ENCODE measurements at regions not wholly inside any gene's neighbourhood (a gene's known extent, or its start where the extent isn't known, plus 50 kb on each side); places are given as distances from the start of the nearest gene placed in this dataset.

DNA sequence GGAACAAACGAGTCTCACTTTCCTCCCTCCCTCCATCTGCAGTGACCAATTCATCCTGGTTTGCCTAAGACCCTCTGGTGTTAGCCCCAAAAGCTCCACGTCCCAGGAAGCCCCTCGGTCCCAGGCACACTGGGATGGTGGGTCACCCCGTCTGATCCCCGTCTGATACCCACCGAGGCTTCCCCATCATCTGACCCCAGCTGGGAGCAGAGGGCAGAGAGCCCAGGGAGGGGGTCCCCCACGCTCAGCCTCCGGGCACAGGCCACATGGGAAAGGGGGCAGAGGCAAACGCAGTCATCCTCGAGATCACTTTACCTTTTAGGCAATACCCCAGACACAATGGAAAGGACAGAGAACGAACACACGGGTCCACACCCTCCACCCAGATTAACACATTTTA, 291.6 kb upstream of the PPP2R2D start:
- H3K27ac ChIP-seq (ENCODE audit: low read depth, low read length), result no peak overlapping the region
- no peaks in the 10 kb centered on the region for H3K27me3 ChIP-seq (ENCODE audit: control insufficient read depth, insufficient read depth, low read length)
- H3K4me1 ChIP-seq (ENCODE audit: control insufficient read depth, insufficient read depth, low read length), result no peaks in the 10 kb centered on the region
- H3K4me3 ChIP-seq (ENCODE audit: low read length), result no peak overlapping the region
- H3K9ac ChIP-seq (ENCODE audit: low read length), result no peak overlapping the region
- H3K36me3 ChIP-seq (ENCODE audit: control insufficient read depth, insufficient read depth, low read length), result no peaks in the 10 kb centered on the region

GRCh38 chr10:131615150-131615549, 285.7 kb upstream of the PPP2R2D start:
- Histone ChIP-seq H3K4me1 (ENCODE audit: control insufficient read depth, insufficient read depth, low read length) (no peaks in the 10 kb centered on the region), H3K27ac (ENCODE audit: low read depth, low read length) (no peak overlapping the region), H3K4me3 (ENCODE audit: low read length) (no peak overlapping the region), H3K9ac (ENCODE audit: low read length) (no peak overlapping the region), H3K36me3 (ENCODE audit: control insufficient read depth, insufficient read depth, low read length) (no peaks in the 10 kb centered on the region), H3K27me3 (ENCODE audit: control insufficient read depth, insufficient read depth, low read length) (no peaks in the 10 kb centered on the region)

DNA sequence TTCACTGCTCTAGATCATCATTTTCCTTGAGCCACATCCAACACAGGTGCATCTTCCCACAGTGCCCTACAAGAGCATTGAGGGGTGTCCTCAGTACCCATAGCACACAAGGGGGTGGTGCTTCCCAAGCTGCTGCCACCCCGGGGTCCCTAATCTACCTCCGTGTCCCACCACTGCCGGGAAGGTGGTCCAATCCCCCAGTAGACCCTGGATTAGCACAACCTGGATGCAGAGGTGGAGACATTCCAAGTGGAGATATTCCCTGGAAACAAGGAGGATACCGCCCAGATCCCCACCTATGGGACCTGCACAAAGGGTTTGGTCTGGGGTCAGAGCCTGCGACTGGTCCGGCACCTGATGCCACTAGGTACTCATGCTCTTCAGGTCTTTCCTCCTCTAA, 284.8 kb upstream of the PPP2R2D start:
- no peaks in the 10 kb centered on the region for H3K36me3 ChIP-seq (ENCODE audit: control insufficient read depth, insufficient read depth, low read length)
- H3K4me1 ChIP-seq (ENCODE audit: control insufficient read depth, insufficient read depth, low read length), result no peaks in the 10 kb centered on the region
- H3K27ac ChIP-seq (ENCODE audit: low read depth, low read length), result no peak overlapping the region
- H3K27me3 ChIP-seq (ENCODE audit: control insufficient read depth, insufficient read depth, low read length), result no peaks in the 10 kb centered on the region
- no peak overlapping the region for H3K9ac ChIP-seq (ENCODE audit: low read length)
- H3K4me3 ChIP-seq (ENCODE audit: low read length), result no peak overlapping the region

GRCh38 chr10:131617113-131617858, 283.5 kb upstream of the PPP2R2D start:
- no peaks in the 10 kb centered on the region for H3K27me3 ChIP-seq (ENCODE audit: control insufficient read depth, insufficient read depth, low read length)
- no peak overlapping the region for H3K27ac ChIP-seq (ENCODE audit: low read depth, low read length)
- no peaks in the 10 kb centered on the region for H3K36me3 ChIP-seq (ENCODE audit: control insufficient read depth, insufficient read depth, low read length)
- no peak overlapping the region for H3K9ac ChIP-seq (ENCODE audit: low read length)
- no peaks in the 10 kb centered on the region for H3K4me1 ChIP-seq (ENCODE audit: control insufficient read depth, insufficient read depth, low read length)
- H3K4me3 ChIP-seq (ENCODE audit: low read length), result no peak overlapping the region

GRCh38 chr10:131618587-131619267, 282.1 kb upstream of the PPP2R2D start:
- H3K4me3 ChIP-seq (ENCODE audit: low read length), result no peak overlapping the region
- H3K27ac ChIP-seq (ENCODE audit: low read depth, low read length), result no peak overlapping the region
- H3K4me1 ChIP-seq (ENCODE audit: control insufficient read depth, insufficient read depth, low read length), result no peaks in the 10 kb centered on the region
- no peaks in the 10 kb centered on the region for H3K36me3 ChIP-seq (ENCODE audit: control insufficient read depth, insufficient read depth, low read length)
- no peak overlapping the region for H3K9ac ChIP-seq (ENCODE audit: low read length)
- no peaks in the 10 kb centered on the region for H3K27me3 ChIP-seq (ENCODE audit: control insufficient read depth, insufficient read depth, low read length)

DNA sequence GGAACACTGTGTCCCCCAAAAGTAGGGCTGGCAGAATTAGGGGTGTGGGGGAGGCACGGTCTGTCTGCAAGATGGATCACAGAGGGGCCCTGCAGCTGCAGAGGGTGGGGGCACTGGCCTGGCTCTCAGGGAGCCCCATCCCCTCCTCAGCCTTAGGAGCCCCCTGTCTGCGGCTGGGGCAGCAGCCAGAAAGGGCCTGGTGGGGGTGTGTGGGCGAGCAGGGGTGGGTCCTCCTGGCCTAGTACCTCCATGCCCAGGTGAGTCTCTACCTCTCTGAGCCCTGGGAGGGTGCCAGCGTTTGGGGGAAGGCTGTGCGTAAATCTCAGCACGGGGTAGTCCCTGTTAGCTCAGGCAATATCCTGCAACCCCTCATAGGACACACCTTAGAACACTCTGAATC, 280.5 kb upstream of the PPP2R2D start:
- no peaks in the 10 kb centered on the region for H3K27me3 ChIP-seq (ENCODE audit: control insufficient read depth, insufficient read depth, low read length)
- H3K27ac ChIP-seq (ENCODE audit: low read depth, low read length), result no peak overlapping the region
- H3K4me1 ChIP-seq (ENCODE audit: control insufficient read depth, insufficient read depth, low read length), result no peaks in the 10 kb centered on the region
- no peaks in the 10 kb centered on the region for H3K36me3 ChIP-seq (ENCODE audit: control insufficient read depth, insufficient read depth, low read length)
- no peak overlapping the region for H3K4me3 ChIP-seq (ENCODE audit: low read length)
- H3K9ac ChIP-seq (ENCODE audit: low read length), result no peak overlapping the region

- no peaks in the 10 kb centered on the region for H3K27me3 ChIP-seq (ENCODE audit: control insufficient read depth, insufficient read depth, low read length)
- no peaks in the 10 kb centered on the region for H3K36me3 ChIP-seq (ENCODE audit: control insufficient read depth, insufficient read depth, low read length)
- H3K4me1 ChIP-seq (ENCODE audit: control insufficient read depth, insufficient read depth, low read length), result no peaks in the 10 kb centered on the region
- H3K27ac ChIP-seq (ENCODE audit: low read depth, low read length), result no peak overlapping the region
- H3K4me3 ChIP-seq (ENCODE audit: low read length), result no peak overlapping the region
- H3K9ac ChIP-seq (ENCODE audit: low read length), result no peak overlapping the region
Measured at GRCh38 chr10:131620904-131621303, 279.9 kb upstream of the PPP2R2D start.

- H3K9ac ChIP-seq (ENCODE audit: low read length), result no peak overlapping the region
- no peak overlapping the region for H3K27ac ChIP-seq (ENCODE audit: low read depth, low read length)
- H3K4me1 ChIP-seq (ENCODE audit: control insufficient read depth, insufficient read depth, low read length), result no peaks in the 10 kb centered on the region
- no peak overlapping the region for H3K4me3 ChIP-seq (ENCODE audit: low read length)
- H3K27me3 ChIP-seq (ENCODE audit: control insufficient read depth, insufficient read depth, low read length), result no peaks in the 10 kb centered on the region
- H3K36me3 ChIP-seq (ENCODE audit: control insufficient read depth, insufficient read depth, low read length), result no peaks in the 10 kb centered on the region
Measured at GRCh38 chr10:131621784-131622624, 278.8 kb upstream of the PPP2R2D start.

- no peaks in the 10 kb centered on the region for H3K27me3 ChIP-seq (ENCODE audit: control insufficient read depth, insufficient read depth, low read length)
- H3K27ac ChIP-seq (ENCODE audit: low read depth, low read length), result no peak overlapping the region
Measured at GRCh38 chr10:131625041-131625440, 275.8 kb upstream of the PPP2R2D start.

GRCh38 chr10:131626274-131626673, 274.5 kb upstream of the PPP2R2D start:
- no peaks in the 10 kb centered on the region for H3K27me3 ChIP-seq (ENCODE audit: control insufficient read depth, insufficient read depth, low read length)
- no peaks in the 10 kb centered on the region for H3K4me1 ChIP-seq (ENCODE audit: control insufficient read depth, insufficient read depth, low read length)
- H3K27ac ChIP-seq (ENCODE audit: low read depth, low read length), result no peak overlapping the region
- no peak overlapping the region for H3K9ac ChIP-seq (ENCODE audit: low read length)
- H3K36me3 ChIP-seq (ENCODE audit: control insufficient read depth, insufficient read depth, low read length), result no peaks in the 10 kb centered on the region
- no peak overlapping the region for H3K4me3 ChIP-seq (ENCODE audit: low read length)

More at GRCh38 chr10:131625041-131625440, 275.8 kb upstream of the PPP2R2D start:
- Histone ChIP-seq H3K4me1 (ENCODE audit: control insufficient read depth, insufficient read depth, low read length) (no peaks in the 10 kb centered on the region), H3K4me3 (ENCODE audit: low read length) (no peak overlapping the region), H3K36me3 (ENCODE audit: control insufficient read depth, insufficient read depth, low read length) (no peaks in the 10 kb centered on the region), H3K9ac (ENCODE audit: low read length) (no peak overlapping the region)

- Histone ChIP-seq H3K4me3 (ENCODE audit: low read length) (no peak overlapping the region), H3K27me3 (ENCODE audit: control insufficient read depth, insufficient read depth, low read length) (no peaks in the 10 kb centered on the region), H3K27ac (ENCODE audit: low read depth, low read length) (no peak overlapping the region), H3K4me1 (ENCODE audit: control insufficient read depth, insufficient read depth, low read length) (no peaks in the 10 kb centered on the region), H3K9ac (ENCODE audit: low read length) (no peak overlapping the region), H3K36me3 (ENCODE audit: control insufficient read depth, insufficient read depth, low read length) (no peaks in the 10 kb centered on the region)
Measured at GRCh38 chr10:131629026-131629770, 271.6 kb upstream of the PPP2R2D start.

DNA sequence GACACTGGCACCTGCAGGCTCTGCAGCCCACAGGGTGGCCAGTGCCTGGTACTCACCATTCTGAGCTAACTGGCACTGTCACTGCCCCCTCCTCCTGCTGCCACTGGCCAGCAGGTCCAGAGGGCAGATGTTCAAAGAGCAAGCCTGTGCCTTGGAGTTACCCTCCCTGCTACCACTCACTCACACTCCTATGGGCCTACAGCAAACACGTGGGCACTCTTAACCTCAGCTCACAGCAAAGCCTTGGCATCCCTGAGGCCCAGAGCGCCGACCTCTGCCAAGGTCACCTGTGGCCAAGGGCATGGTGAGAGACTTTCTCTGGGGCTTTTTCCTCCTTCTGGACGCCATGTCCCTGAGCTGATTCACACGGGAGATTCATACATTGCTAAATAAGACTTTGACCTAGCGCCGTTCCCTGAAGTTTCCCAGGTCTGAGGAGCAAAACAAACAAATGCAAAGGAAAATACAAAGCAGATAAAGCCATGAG, 270.0 kb upstream of the PPP2R2D start:
- H3K4me3 ChIP-seq (ENCODE audit: low read length), result no peak overlapping the region
- no peak overlapping the region for H3K9ac ChIP-seq (ENCODE audit: low read length)
- H3K36me3 ChIP-seq (ENCODE audit: control insufficient read depth, insufficient read depth, low read length), result no peaks in the 10 kb centered on the region

More for the DNA sequence above, 270.0 kb upstream of the PPP2R2D start:
- Histone ChIP-seq H3K27me3 (ENCODE audit: control insufficient read depth, insufficient read depth, low read length) (no peaks in the 10 kb centered on the region), H3K27ac (ENCODE audit: low read depth, low read length) (no peak overlapping the region), H3K4me1 (ENCODE audit: control insufficient read depth, insufficient read depth, low read length) (no peaks in the 10 kb centered on the region)

Data from rectal smooth muscle tissue (tissue), 1 donor.